WTC11 (cell line): ENCODE measurements at regions not wholly inside any gene's neighbourhood (a gene's known extent, or its start where the extent isn't known, plus 50 kb on each side); places are given as distances from the start of the nearest gene placed in this dataset.

Experiments
- ATAC-seq: fragments of 200-7000 bp; cut with Tn5 transposase; 2 replicates; pipeline ENCODE4 v1.10.0; 2021; ENCODE audit warnings: mild to moderate bottlenecking, moderate library complexity
- CTCF ChIA-PET: fragments of 300-600 bp; sonication (Branson Sonifier 250); formaldehyde crosslinking; loops from one replicate; lab custom pipeline; 2021; ENCODE audit warnings: antibody characterized with exemption; lab: Charles Lee
- POLR2A ChIA-PET: fragments of 350-600 bp; sonication (Branson Sonifier 250); formaldehyde crosslinking; loops from one replicate; lab custom pipeline; 2021; ENCODE audit warnings: antibody characterized with exemption; lab: Charles Lee
- DNase-seq: peaks from one replicate; pipeline ENCODE4 v3.0.0; 2021; ENCODE audit warnings: low spot score
- H3K27ac Mint-ChIP-seq: 2 replicates; pipeline ENCODE4 v1.8.0; 2021; ENCODE audit warnings: mixed read lengths
- H3K27me3 Mint-ChIP-seq: 2 replicates; pipeline ENCODE4 v1.8.0; 2021; ENCODE audit warnings: low read depth, mild to moderate bottlenecking, moderate library complexity, mixed read lengths
- H3K36me3 Mint-ChIP-seq: 2 replicates; pipeline ENCODE4 v1.8.0; 2021; ENCODE audit warnings: mixed read lengths
- H3K4me1 Mint-ChIP-seq: 2 replicates; pipeline ENCODE4 v1.8.0; 2022; ENCODE audit warnings: mixed read lengths
- H3K4me3 Mint-ChIP-seq: 2 replicates; pipeline ENCODE4 v1.8.0; 2021; ENCODE audit warnings: mild to moderate bottlenecking, moderate library complexity, mixed read lengths
- H3K9me3 Mint-ChIP-seq: 2 replicates; pipeline ENCODE4 v1.8.0; 2021; ENCODE audit warnings: mixed read lengths
- CREB1 ChIP-seq: sonication (generic); formaldehyde crosslinking; IDR thresholded peaks from 2 replicates; pipeline ENCODE4 v1.8.0; 2023; ENCODE audit warnings: mild to moderate bottlenecking, missing genetic modification reagents
- CTCF ChIP-seq: fragments of 200-600 bp; IDR thresholded peaks from 2 replicates; pipeline ENCODE4 v1.8.0; 2022; ENCODE audit warnings: antibody characterized with exemption
- E2F1 ChIP-seq: sonication (generic); formaldehyde crosslinking; IDR thresholded peaks from 2 replicates; pipeline ENCODE4 v1.8.0; 2022; ENCODE audit warnings: mild to moderate bottlenecking, missing genetic modification reagents
- ETV6 ChIP-seq: sonication (generic); formaldehyde crosslinking; IDR thresholded peaks from 2 replicates; pipeline ENCODE4 v1.8.1; 2022; ENCODE audit warnings: mild to moderate bottlenecking, missing genetic modification reagents
- GTF2I ChIP-seq: fragments of 250-450 bp; sonication (Bioruptor Pico); conservative IDR thresholded peaks from 2 replicates; pipeline ENCODE4 v1.4.0; 2021; ENCODE audit warnings: mild to moderate bottlenecking
- HMGA2 ChIP-seq: fragments of 250-450 bp; sonication (Bioruptor Pico); IDR thresholded peaks from 2 replicates; pipeline ENCODE4 v1.4.0; 2021; ENCODE audit warnings: mild to moderate bottlenecking, moderate library complexity
- IRF1 ChIP-seq: sonication (generic); formaldehyde crosslinking; IDR thresholded peaks from 2 replicates; pipeline ENCODE4 v1.8.0; 2023; ENCODE audit warnings: missing genetic modification reagents
- MLX ChIP-seq: sonication (generic); formaldehyde crosslinking; IDR thresholded peaks from 2 replicates; pipeline ENCODE4 v1.8.1; 2023; ENCODE audit warnings: mild to moderate bottlenecking, missing genetic modification reagents, moderate library complexity
- NR2C2 ChIP-seq: sonication (generic); formaldehyde crosslinking; IDR thresholded peaks from 2 replicates; pipeline ENCODE4 v1.8.0; 2022; ENCODE audit warnings: mild to moderate bottlenecking, missing genetic modification reagents
- PRDM15 ChIP-seq: sonication (generic); formaldehyde crosslinking; IDR thresholded peaks from 2 replicates; pipeline ENCODE4 v1.8.0; 2022; ENCODE audit warnings: missing genetic modification reagents
- PRRX2 ChIP-seq: fragments of 250-450 bp; sonication (Bioruptor Pico); IDR thresholded peaks from 2 replicates; pipeline ENCODE4 v1.8.0; 2021; ENCODE audit warnings: mild to moderate bottlenecking
- RELA ChIP-seq: sonication (generic); formaldehyde crosslinking; IDR thresholded peaks from 2 replicates; pipeline ENCODE4 v1.8.1; 2022; ENCODE audit warnings: missing genetic modification reagents, mild to moderate bottlenecking, borderline replicate concordance
- SP1 ChIP-seq: sonication (generic); formaldehyde crosslinking; conservative IDR thresholded peaks from 2 replicates; pipeline ENCODE4 v1.8.1; 2022; ENCODE audit warnings: missing genetic modification reagents
- STAT6 ChIP-seq: sonication (generic); formaldehyde crosslinking; conservative IDR thresholded peaks from 2 replicates; pipeline ENCODE4 v1.8.1; 2023; ENCODE audit warnings: mild to moderate bottlenecking, low read depth, missing genetic modification reagents, moderate library complexity
- TP53 ChIP-seq: sonication (generic); formaldehyde crosslinking; IDR thresholded peaks from 2 replicates; pipeline ENCODE4 v1.8.1; 2023; ENCODE audit warnings: mild to moderate bottlenecking, missing genetic modification reagents
- ZBTB43 ChIP-seq: sonication (generic); formaldehyde crosslinking; IDR thresholded peaks from 2 replicates; pipeline ENCODE4 v1.8.1; 2023; ENCODE audit warnings: mild to moderate bottlenecking, missing genetic modification reagents
- ZNF232 ChIP-seq: sonication (generic); formaldehyde crosslinking; IDR thresholded peaks from 2 replicates; pipeline ENCODE4 v1.8.0; 2022; ENCODE audit warnings: mild to moderate bottlenecking, missing genetic modification reagents
- ZNF396 ChIP-seq: fragments of 250-450 bp; sonication (Bioruptor Pico); IDR thresholded peaks from 2 replicates; pipeline ENCODE4 v1.8.0; 2021; ENCODE audit warnings: mild to moderate bottlenecking, moderate library complexity, borderline replicate concordance
- ZNF512 ChIP-seq: sonication (generic); formaldehyde crosslinking; IDR thresholded peaks from 2 replicates; pipeline ENCODE4 v1.8.1; 2022; ENCODE audit warnings: missing genetic modification reagents, borderline replicate concordance

- no peak for TF ChIP-seq RELA (CRISPR knock-in tag)
- TF ChIP-seq CTCF: no peak
- no peak for TF ChIP-seq ETV6 (CRISPR knock-in tag)
- TF ChIP-seq, all 79 proteins: peak for 0
These were observed 215.3 kb downstream of the ZFP36L2 start (continued) for GRCh38 chr2:43011158-43011491.

- ATAC-seq: no peak
- Mint-ChIP-seq H3K27me3 (no peaks in the 10 kb centered on the region), H3K9me3 (peaks cover 25% of the 10 kb centered on the region), H3K4me1 (peaks cover 16% of the 10 kb centered on the region), H3K27ac (no peak overlapping the region), H3K4me3 (no peak overlapping the region), H3K36me3 (peaks cover 5% of the 10 kb centered on the region; the same call in 1 of the 2 replicates)
- no peak for DNase-seq
- CTCF ChIA-PET: interaction anchor here (0.8 kb wide), 1 partner anchor 116 kb away, joined by 4 read pairs; no protein-coding TSS in a partner anchor
- TF ChIP-seq GTF2I: no peak
- no peak for TF ChIP-seq STAT6 (CRISPR knock-in tag)
- TF ChIP-seq SP1 (CRISPR knock-in tag): no peak
- no peak for TF ChIP-seq MLX (CRISPR knock-in tag)
- no peak for TF ChIP-seq PRDM15 (CRISPR knock-in tag)
- no peak for TF ChIP-seq NR2C2 (CRISPR knock-in tag)
- no peak for TF ChIP-seq ZNF232 (CRISPR knock-in tag)
- TF ChIP-seq ZBTB43 (CRISPR knock-in tag): no peak
- TF ChIP-seq E2F1 (CRISPR knock-in tag): no peak
- no peak for TF ChIP-seq TP53 (CRISPR knock-in tag)
- no peak for TF ChIP-seq HMGA2 (CRISPR knock-in tag)
- no peak for TF ChIP-seq IRF1
- no peak for TF ChIP-seq ZNF512 (CRISPR knock-in tag)
- TF ChIP-seq CREB1: no peak
- no peak for TF ChIP-seq CTCF
- no peak for TF ChIP-seq PRRX2
- no peak for TF ChIP-seq ZNF396 (CRISPR knock-in tag)
- POLR2A ChIA-PET: no interaction called here
These were observed 215.8 kb downstream of the ZFP36L2 start for GRCh38 chr2:43010438-43011157.
